ENCODE measurements at regions not wholly inside any gene's neighbourhood (a gene's known extent, or its start where the extent isn't known, plus 50 kb on each side); places are given as distances from the start of the nearest gene placed in this dataset.

- no peaks in the 10 kb centered on the region for H4K20me1 ChIP-seq (ENCODE audit: insufficient read depth, low read length)
- no peak overlapping the region for H3K23ac ChIP-seq (ENCODE audit: low read depth, low read length)
- H3K27ac ChIP-seq (ENCODE audit: insufficient read depth, low read length): no peak overlapping the region
- H3K14ac ChIP-seq (replicated peaks; ENCODE audit: low read depth, low read length): no peak overlapping the region
- peak; percentile 18 for DNase-seq
- no peaks in the 10 kb centered on the region for H3K79me1 ChIP-seq (ENCODE audit: low read depth in 1 of 2, low read length in 2 of 2)
- no peaks in the 10 kb centered on the region for H3K27me3 ChIP-seq (ENCODE audit: control insufficient read depth, insufficient read depth, low read length)
- H2AFZ ChIP-seq (replicated peaks; ENCODE audit: low read length, poor library complexity): no peak overlapping the region
- no peak overlapping the region for H4K8ac ChIP-seq (ENCODE audit: low read depth in 2 of 2, low read length in 2 of 2)
- CTCF ChIA-PET: no interaction called here
- no peaks in the 10 kb centered on the region for H3K9me3 ChIP-seq (ENCODE audit: control insufficient read depth, insufficient read depth, low read length)
- H4K91ac ChIP-seq (ENCODE audit: insufficient read depth, low read depth, low read length): no peak overlapping the region
- no peak overlapping the region for H3K56ac ChIP-seq (ENCODE audit: extremely low read depth, insufficient read depth, low read length)
- H3K4me1 ChIP-seq (ENCODE audit: control insufficient read depth, insufficient read depth, low read length): no peaks in the 10 kb centered on the region
- H2BK120ac ChIP-seq (ENCODE audit: low read depth, low read length): no peak overlapping the region
- dilution Hi-C loops (cut with HindIII; ENCODE audit: low sequenced_read_pairs, unreplicated experiment) (no loop called here), in situ Hi-C loops (cut with MboI; ENCODE audit: low sequenced_read_pairs) (no loop called here), intact Hi-C loops (cut with micrococcal nuclease) (no loop called here)
- no peak overlapping the region for H3K18ac ChIP-seq (ENCODE audit: low read depth, low read length)
- H3K4me3 ChIP-seq (ENCODE audit: insufficient read depth, low read depth, low read length): no peak overlapping the region
- H2AK9ac ChIP-seq (replicated peaks; ENCODE audit: low read depth, low read length, poor library complexity): no peak overlapping the region
- no peak overlapping the region for H4K5ac ChIP-seq (ENCODE audit: low read depth, low read length)
- TF ChIP-seq CEBPB (IDR thresholded peaks at IDR 0.05; ENCODE audit: low read depth, low read length) (no peak), ELK1 (IDR thresholded peaks at IDR 0.05; ENCODE audit: borderline replicate concordance, low read depth, low read length) (no peak), NFE2L2 (IDR thresholded peaks at IDR 0.05; ENCODE audit: low read depth, low read length) (no peak), SMC3 (IDR thresholded peaks at IDR 0.05; ENCODE audit: low read depth, low read length) (peak; percentile 32), RCOR1 (IDR thresholded peaks at IDR 0.05; ENCODE audit: insufficient replicate concordance, low read length) (no peak), CTCF (conservative IDR thresholded peaks at IDR 0.05; ENCODE audit: low read depth, low read length) (peak; percentile 35), MAZ (IDR thresholded peaks at IDR 0.05; ENCODE audit: borderline replicate concordance, low read depth, low read length) (no peak), RAD21 (IDR thresholded peaks at IDR 0.05; ENCODE audit: low read length) (peak; percentile 51)
- no peaks in the 10 kb centered on the region for H3K9me1 ChIP-seq (ENCODE audit: insufficient read depth, low read length)
- no peak overlapping the region for H3K4ac ChIP-seq (ENCODE audit: low read depth, low read length)
- no peak overlapping the region for H2BK20ac ChIP-seq (ENCODE audit: low read depth, low read length)
- H3K4me2 ChIP-seq (ENCODE audit: low read depth, low read length): no peak overlapping the region
- H2BK5ac ChIP-seq (ENCODE audit: low read depth, low read length, poor library complexity, severe bottlenecking): no peak overlapping the region
- no peak overlapping the region for H3K9ac ChIP-seq (ENCODE audit: low read depth, low read length)
- H2BK15ac ChIP-seq (ENCODE audit: low read depth, low read length): no peak overlapping the region
- no peak for ATAC-seq (ENCODE audit: low read depth)
- H3K36me3 ChIP-seq (ENCODE audit: control insufficient read depth, insufficient read depth, low read length): no peaks in the 10 kb centered on the region
- POLR2A ChIA-PET (ENCODE audit: unreplicated experiment): no interaction called here
- no TSS peak for BruUV-seq (replicated peaks)
- no peak overlapping the region; the same call in 1 of the 2 replicates for H2AK5ac ChIP-seq (ENCODE audit: low read depth, low read length)
These were observed 77.7 kb upstream of the ADAMTSL1 start for GRCh38 chr9:18396102-18396728.
